SKM-1 (cell line): ENCODE measurements at regions not wholly inside any gene's neighbourhood (a gene's known extent, or its start where the extent isn't known, plus 50 kb on each side); places are given as distances from the start of the nearest gene placed in this dataset.

Experiments used
- DNase-seq: peaks from one replicate; lab custom pipeline; 2025; ENCODE audit not compliant: unreplicated experiment; lab: John Stamatoyannopoulos, UW

DNA sequence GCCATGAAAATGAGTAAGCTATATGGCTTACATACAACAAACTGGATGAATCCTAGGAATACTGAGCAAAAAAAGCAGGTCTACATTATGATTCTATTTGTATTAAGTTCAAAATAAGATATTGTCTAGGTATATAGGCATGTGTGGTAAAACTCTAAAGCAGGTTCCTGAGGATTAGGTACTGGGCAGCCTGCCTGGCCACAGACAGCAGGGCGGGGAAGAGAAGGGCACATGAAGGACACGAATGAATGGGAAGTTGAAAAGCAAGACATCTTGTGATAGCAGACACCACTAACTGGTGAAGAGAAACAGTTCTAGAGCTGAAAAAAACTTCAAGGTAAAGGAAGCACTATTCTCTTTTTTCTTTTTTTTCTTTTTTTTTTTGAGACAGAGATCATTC, 72.6 kb upstream of the SLC4A11 start:
- DNase-seq = no peak

- DNase-seq = no peak
Observed at GRCh38 chr20:3309226-3309625, 70.2 kb upstream of the SLC4A11 start.

DNA sequence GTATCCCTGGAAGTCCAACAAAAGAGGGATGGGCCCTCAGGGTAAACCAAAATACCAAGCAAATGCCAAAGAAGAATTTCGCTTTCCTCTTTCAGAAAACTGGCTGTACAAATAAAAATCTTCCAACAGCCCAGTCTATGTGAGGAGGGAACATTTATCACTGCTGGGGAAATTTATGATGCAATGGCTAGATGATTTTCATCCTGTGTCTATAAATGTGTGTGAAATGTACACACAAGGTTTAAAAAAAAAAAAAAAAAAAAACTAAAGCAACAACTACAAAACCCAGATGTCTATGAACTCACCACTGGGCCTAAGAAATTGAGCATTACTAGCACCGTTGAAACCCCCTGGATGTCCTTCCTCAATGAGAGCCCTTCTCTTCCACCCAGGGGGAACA, 68.7 kb upstream of the SLC4A11 start:
- no peak for DNase-seq

- DNase-seq = no peak
Observed at GRCh38 chr20:3307078-3307477, 68.1 kb upstream of the SLC4A11 start.

DNA sequence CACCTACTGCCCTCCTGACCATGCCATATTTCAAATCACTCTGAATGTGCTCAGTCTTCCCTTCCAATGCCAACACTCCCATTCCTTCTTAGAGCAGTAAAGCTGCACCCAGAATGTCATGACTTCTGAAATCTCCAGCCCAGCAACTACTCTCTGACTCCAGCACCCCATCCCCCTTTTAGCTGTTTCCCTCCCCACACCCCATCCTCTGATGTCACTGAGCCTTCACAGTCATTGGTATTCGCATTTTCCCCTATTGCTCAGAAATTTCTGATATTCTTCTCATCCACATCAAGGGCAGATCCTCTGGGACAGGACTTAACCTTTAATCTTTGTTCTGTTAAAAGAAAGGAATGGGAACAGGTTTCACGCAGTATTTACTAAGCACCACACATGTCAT, 67.1 kb upstream of the SLC4A11 start:
- DNase-seq = no peak

- DNase-seq = no peak
Observed at GRCh38 chr20:3304456-3304855, 65.5 kb upstream of the SLC4A11 start.

DNA sequence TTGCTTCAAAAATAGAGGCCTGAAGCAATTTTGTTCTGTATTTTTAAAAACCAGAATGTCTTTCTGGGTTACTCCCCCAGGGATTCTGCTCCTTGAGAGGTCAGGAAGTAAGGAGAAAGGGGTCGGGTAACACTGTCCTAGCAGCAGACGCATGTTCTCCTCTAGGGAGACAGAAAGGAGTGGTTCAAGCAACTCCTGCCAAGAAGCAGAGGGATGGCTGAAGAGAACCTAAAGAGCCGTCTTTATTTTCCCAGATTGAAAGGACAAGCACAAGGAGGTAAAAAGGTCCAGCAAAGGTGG, 58.0 kb upstream of the SLC4A11 start:
- DNase-seq = no peak

DNA sequence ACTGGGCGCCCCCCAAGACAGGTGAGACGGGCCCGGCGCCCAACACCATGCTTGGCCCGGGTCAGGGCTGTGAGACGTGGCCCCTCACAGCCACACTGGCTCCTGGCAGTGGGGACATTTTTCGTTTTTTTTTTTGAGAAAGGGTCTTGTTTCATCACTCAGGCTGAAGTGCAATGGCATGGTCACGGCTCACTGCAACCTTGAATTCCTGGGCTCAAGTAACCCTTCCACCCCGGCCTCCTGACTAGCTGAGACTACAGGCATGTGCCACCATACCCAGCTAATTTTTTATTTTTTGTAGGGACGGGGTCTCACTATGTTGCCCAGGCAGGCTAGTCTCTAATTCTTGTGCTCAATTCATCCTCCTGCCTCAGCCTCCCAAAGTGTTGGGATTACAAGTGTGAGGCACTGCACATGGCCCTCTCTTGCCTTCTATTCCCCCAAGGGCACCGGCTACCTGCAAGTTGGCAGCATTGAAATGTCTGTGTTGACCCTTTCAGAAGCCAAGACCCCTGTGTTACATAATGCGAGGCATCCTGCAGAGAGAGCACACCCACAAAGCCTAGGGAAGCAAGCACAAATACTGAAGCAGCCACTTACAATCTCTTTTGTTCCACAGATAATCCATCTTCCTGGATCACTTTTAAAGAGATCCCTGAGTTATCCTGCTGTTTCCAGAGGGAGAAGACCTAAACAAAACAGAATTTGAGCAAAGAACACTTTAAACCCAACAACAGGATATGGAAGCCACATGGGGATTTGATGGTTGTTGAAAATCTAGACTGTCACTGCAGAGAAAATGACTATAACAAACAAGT, 57.5 kb upstream of the SLC4A11 start:
- no peak for DNase-seq
